ENCODE measurements at regions not wholly inside any gene's neighbourhood (a gene's known extent, or its start where the extent isn't known, plus 50 kb on each side); places are given as distances from the start of the nearest gene placed in this dataset.

DNA sequence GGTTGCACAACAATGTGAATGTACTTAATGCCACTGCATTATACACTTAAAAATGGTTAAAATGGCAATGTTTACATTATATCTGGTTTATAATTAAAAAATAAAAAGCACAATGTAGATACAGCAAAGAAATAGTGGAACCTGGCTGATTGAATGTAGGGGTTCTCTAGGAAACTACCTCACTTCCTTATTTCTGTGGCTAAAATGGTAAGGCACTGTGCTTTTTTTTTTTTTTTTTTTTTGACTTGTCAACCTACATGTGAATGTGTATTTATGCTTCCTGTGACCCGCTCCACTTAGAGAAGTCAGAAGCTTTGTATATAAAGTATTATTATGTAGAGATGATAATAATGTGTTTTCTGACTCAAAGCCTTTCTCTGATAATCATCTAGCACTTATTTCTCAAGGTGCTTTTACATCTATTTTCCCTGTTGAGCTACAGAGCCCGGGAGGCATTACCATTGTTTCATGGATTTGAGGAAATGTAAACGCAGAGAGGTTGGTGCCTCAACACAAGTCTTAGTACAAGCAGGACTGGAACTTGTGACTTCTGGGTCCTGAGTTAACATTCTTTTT lies 55.0 kb downstream of the SOX4 start:
- DNase-seq (ENCODE audit: low read depth) = no peak
- TF ChIP-seq, protein P1, sequence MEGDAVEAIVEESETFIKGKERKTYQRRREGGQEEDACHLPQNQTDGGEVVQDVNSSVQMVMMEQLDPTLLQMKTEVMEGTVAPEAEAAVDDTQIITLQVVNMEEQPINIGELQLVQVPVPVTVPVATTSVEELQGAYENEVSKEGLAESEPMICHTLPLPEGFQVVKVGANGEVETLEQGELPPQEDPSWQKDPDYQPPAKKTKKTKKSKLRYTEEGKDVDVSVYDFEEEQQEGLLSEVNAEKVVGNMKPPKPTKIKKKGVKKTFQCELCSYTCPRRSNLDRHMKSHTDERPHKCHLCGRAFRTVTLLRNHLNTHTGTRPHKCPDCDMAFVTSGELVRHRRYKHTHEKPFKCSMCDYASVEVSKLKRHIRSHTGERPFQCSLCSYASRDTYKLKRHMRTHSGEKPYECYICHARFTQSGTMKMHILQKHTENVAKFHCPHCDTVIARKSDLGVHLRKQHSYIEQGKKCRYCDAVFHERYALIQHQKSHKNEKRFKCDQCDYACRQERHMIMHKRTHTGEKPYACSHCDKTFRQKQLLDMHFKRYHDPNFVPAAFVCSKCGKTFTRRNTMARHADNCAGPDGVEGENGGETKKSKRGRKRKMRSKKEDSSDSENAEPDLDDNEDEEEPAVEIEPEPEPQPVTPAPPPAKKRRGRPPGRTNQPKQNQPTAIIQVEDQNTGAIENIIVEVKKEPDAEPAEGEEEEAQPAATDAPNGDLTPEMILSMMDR (conservative IDR thresholded peaks at IDR 0.05; ENCODE audit: low read depth, low read length) = no peak
- H3K4me3 ChIP-seq (ENCODE audit: low read depth, low read length) = no peak overlapping the region

DNA sequence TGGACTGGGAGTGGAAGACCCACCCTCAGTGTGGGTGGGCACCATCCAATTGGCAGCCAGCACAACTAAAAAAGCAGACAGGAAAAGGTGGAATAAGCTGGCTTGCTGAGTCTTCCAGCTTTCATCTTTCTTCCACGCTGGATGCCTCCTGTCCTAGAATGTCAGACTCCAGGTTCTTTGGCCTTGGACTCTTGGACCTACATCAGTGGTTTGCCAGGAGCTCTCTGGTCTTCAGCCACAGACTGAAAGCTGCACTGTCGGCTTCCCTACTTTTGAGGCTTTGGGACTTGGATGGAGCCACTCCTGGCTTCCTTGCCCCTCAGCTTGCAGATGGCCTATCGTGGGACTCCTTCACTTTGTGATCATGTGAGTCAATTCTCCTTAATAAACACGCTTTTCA lies 59.8 kb downstream of the SOX4 start:
- no peak overlapping the region for H3K4me3 ChIP-seq (ENCODE audit: low read depth, low read length)
- no peak for DNase-seq (ENCODE audit: low read depth)
- TF ChIP-seq, protein P1 (conservative IDR thresholded peaks at IDR 0.05; ENCODE audit: low read depth, low read length) = no peak

DNA sequence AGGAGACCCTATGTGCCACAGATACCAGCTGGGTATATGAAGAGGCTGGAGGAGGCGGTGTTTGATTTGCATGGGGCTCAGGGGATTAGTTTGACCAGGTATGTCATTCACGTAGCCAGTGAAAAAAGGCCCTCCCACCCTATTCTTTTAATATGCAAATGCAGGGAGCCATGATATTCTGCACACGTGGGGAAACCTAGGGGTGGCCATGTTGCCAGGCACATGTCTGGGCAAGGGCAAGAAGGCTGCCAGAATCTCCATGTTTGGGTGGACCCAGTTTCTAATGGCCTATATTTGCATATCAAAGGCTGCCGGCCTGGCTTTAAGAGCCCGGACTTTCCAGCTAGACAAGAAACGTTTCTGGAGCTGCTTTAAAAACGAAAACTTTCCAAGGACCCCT lies 60.4 kb downstream of the SOX4 start:
- TF ChIP-seq, protein P1 (conservative IDR thresholded peaks at IDR 0.05; ENCODE audit: low read depth, low read length) = no peak
- H3K4me3 ChIP-seq (ENCODE audit: low read depth, low read length) = no peak overlapping the region
- DNase-seq (ENCODE audit: low read depth) = no peak

DNA sequence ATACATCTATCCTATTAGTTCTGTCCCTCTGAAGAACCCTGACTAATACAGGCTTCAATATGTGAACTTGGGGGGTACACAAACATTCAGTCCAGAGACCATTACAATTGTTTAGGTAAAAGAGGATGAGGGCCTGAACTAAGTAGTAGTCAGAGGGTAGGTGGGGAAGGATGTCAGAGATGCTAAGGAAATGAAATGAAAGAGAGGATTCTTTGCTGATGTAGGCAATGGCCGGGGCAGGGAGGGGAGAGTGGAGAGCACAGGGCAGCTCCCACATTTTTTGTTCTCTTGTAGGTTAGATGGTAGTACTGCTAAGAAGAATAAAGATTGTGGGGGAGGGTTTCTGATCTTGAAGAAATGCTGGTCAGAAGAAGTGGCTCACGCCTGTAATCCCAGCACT lies 60.8 kb downstream of the SOX4 start:
- TF ChIP-seq, protein P1 (conservative IDR thresholded peaks at IDR 0.05; ENCODE audit: low read depth, low read length) = no peak
- DNase-seq (ENCODE audit: low read depth) = no peak
- no peak overlapping the region for H3K4me3 ChIP-seq (ENCODE audit: low read depth, low read length)

DNA sequence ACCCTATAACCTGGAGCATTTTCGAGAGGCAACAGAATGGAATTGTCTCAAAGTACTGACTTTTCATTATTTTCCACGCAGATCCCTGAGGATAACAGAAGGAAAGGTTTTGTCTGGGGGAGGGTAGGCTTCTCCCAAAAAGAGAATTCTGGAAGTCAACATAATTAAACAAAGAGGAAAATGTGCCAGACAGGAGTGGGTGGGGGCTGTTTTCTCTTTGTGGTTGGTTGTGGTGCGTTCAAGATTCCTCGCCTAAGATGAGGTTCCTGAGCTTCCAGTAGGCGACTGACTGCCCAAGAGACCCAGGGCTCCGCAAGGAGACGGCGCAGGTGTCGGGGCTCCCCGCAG lies 70.4 kb downstream of the SOX4 start:
- H3K4me3 ChIP-seq (ENCODE audit: low read depth, low read length) = peak overlapping the region; percentile 57
- TF ChIP-seq, protein P1 (conservative IDR thresholded peaks at IDR 0.05; ENCODE audit: low read depth, low read length) = no peak
- DNase-seq (ENCODE audit: low read depth) = no peak

DNA sequence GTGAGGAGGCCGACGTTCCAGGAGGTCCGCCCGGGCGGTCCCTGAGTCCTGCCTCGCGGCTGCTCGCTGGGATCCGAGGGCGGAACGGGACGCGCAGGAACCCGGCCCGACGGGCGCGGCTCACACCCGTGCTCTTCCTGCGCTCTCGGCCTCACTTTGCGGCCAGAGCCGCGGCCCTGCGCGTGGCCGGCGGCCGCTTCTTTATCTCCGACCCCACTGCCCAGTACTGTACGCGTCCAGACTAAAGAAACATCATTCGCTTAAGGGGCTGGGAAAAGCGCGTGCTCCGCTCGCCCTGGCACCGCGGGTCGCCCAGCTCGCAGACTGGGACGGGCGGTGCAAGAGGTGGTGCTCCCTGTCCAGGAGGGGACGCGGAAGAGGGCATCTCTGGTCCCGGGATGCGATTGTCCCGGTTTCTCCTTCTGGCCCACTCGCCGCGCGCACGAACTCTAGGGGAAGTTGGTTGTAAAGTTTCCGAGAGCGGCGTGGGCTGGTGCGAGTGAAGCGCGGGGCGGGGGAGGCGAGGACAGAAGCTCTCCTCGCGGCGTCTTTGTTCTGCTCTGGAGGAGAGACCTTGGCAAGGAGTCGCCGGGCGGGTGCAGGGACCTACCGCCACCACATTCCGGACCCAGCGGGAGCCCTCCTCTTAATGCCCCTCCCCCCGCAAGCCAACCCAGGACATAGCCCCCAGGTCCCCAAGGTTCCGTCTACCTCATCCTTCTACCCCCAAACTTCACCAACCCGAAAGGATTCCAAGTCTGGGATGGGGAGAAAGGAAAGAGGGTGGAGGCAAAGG lies 71.0 kb downstream of the SOX4 start:
- TF ChIP-seq, protein P1 (conservative IDR thresholded peaks at IDR 0.05; ENCODE audit: low read depth, low read length) = no peak
- DNase-seq (ENCODE audit: low read depth) = peak; percentile 13
- peak overlapping the region; percentile 57 for H3K4me3 ChIP-seq (ENCODE audit: low read depth, low read length)

DNA sequence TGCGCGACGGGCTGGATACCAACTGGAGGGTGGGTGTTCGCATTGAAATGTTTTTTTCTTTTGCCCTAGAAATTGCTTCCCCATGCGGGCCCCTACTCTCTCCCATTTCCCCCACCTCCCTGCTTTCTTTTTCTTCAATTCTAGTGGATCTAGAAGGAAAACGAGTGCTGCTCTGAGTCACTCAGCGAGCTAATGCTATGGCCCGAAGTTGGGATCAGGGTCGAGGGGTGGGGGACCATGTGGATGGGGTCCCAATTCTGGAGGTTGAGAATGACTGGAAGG lies 71.5 kb downstream of the SOX4 start:
- H3K4me3 ChIP-seq (ENCODE audit: low read depth, low read length) = peak overlapping the region; percentile 57
- DNase-seq (ENCODE audit: low read depth) = no peak
- TF ChIP-seq, protein P1 (conservative IDR thresholded peaks at IDR 0.05; ENCODE audit: low read depth, low read length) = no peak

Data from choroid plexus epithelial cell (primary cell).